ENCODE measurements at regions not wholly inside any gene's neighbourhood (a gene's known extent, or its start where the extent isn't known, plus 50 kb on each side); places are given as distances from the start of the nearest gene placed in this dataset.

- no TSS peak for BruUV-seq (replicated peaks)
- peaks cover 24% of the 10 kb centered on the region; the same call in 1 of the 2 replicates for H3K27me3 ChIP-seq (ENCODE audit: insufficient read depth, low read depth)
- DNase-seq: no peak
- no peaks in the 10 kb centered on the region for H3F3A ChIP-seq (ENCODE audit: insufficient read depth, low read depth)
- H3K4me2 ChIP-seq: no peak overlapping the region
- H3K4me1 ChIP-seq (replicated peaks; ENCODE audit: insufficient read depth): no peaks in the 10 kb centered on the region
- no peaks in the 10 kb centered on the region for H3K36me3 ChIP-seq (ENCODE audit: low read depth)
- H3K9me2 ChIP-seq (ENCODE audit: insufficient read depth): no peaks in the 10 kb centered on the region
- no peaks in the 10 kb centered on the region for H3K79me2 ChIP-seq (ENCODE audit: low read depth)
- CTCF ChIA-PET: interaction anchor here (0.8 kb wide), 1 partner anchor 27 kb away, joined by 5 read pairs; no protein-coding TSS in a partner anchor
- no peaks in the 10 kb centered on the region for H3K9me3 ChIP-seq (ENCODE audit: insufficient read depth, low read depth)
- no peak overlapping the region for H3K27ac ChIP-seq
- H2AFZ ChIP-seq: no peak overlapping the region
- H4K20me1 ChIP-seq (ENCODE audit: insufficient read depth): no peaks in the 10 kb centered on the region
- TF ChIP-seq CTCF (conservative IDR thresholded peaks at IDR 0.05) (no peak), EZH2 (IDR thresholded peaks at IDR 0.05; ENCODE audit: low read depth) (no peak)
- POLR2A ChIA-PET (ENCODE audit: unreplicated experiment): no interaction called here
- H3K4me3 ChIP-seq: no peak overlapping the region
- intact Hi-C loops (cut with micrococcal nuclease; ENCODE audit: unreplicated experiment): loop anchor here (10.0 kb wide), 2 partner anchors 509 to 649 kb away; no protein-coding TSS in a partner anchor
Observed at GRCh38 chr3:39665441-39665840, 144.0 kb upstream of the MYRIP start.

GRCh38 chr3:39668420-39668819 lies 141.0 kb upstream of the MYRIP start:
- no peak overlapping the region for H3K27ac ChIP-seq
- TF ChIP-seq CTCF (conservative IDR thresholded peaks at IDR 0.05): peak; percentile 66
- TF ChIP-seq EZH2 (IDR thresholded peaks at IDR 0.05; ENCODE audit: low read depth): no peak
- H3K36me3 ChIP-seq (ENCODE audit: low read depth): no peaks in the 10 kb centered on the region
- CTCF ChIA-PET: no interaction called here
- intact Hi-C loops (cut with micrococcal nuclease; ENCODE audit: unreplicated experiment): loop anchor here (10.0 kb wide), 2 partner anchors 506 to 646 kb away; no protein-coding TSS in a partner anchor
- no peak for DNase-seq
- H2AFZ ChIP-seq: no peak overlapping the region
- H3K4me3 ChIP-seq: no peak overlapping the region
- no TSS peak for BruUV-seq (replicated peaks)
- H3K4me2 ChIP-seq: no peak overlapping the region
- H3F3A ChIP-seq (ENCODE audit: insufficient read depth, low read depth): no peaks in the 10 kb centered on the region
- no peaks in the 10 kb centered on the region for H3K9me2 ChIP-seq (ENCODE audit: insufficient read depth)
- POLR2A ChIA-PET (ENCODE audit: unreplicated experiment): no interaction called here
- no peaks in the 10 kb centered on the region for H4K20me1 ChIP-seq (ENCODE audit: insufficient read depth)
- H3K27me3 ChIP-seq (ENCODE audit: insufficient read depth, low read depth): peaks cover 24% of the 10 kb centered on the region; the same call in 1 of the 2 replicates
- H3K4me1 ChIP-seq (replicated peaks; ENCODE audit: insufficient read depth): no peaks in the 10 kb centered on the region
- no peaks in the 10 kb centered on the region for H3K79me2 ChIP-seq (ENCODE audit: low read depth)
- no peaks in the 10 kb centered on the region for H3K9me3 ChIP-seq (ENCODE audit: insufficient read depth, low read depth)

GRCh38 chr3:39671116-39671515 lies 138.3 kb upstream of the MYRIP start:
- no peak overlapping the region for H3K27ac ChIP-seq
- H3K9me3 ChIP-seq (ENCODE audit: insufficient read depth, low read depth): no peaks in the 10 kb centered on the region
- H3K4me1 ChIP-seq (replicated peaks; ENCODE audit: insufficient read depth): no peaks in the 10 kb centered on the region
- TF ChIP-seq EZH2 (IDR thresholded peaks at IDR 0.05; ENCODE audit: low read depth): no peak
- TF ChIP-seq CTCF (conservative IDR thresholded peaks at IDR 0.05): no peak
- peaks cover 5% of the 10 kb centered on the region; the same call in 1 of the 2 replicates for H3K27me3 ChIP-seq (ENCODE audit: insufficient read depth, low read depth)
- DNase-seq: no peak
- H4K20me1 ChIP-seq (ENCODE audit: insufficient read depth): no peaks in the 10 kb centered on the region
- no TSS peak for BruUV-seq (replicated peaks)
- no peak overlapping the region for H3K4me2 ChIP-seq
- no peaks in the 10 kb centered on the region for H3K9me2 ChIP-seq (ENCODE audit: insufficient read depth)
- no peaks in the 10 kb centered on the region for H3F3A ChIP-seq (ENCODE audit: insufficient read depth, low read depth)
- CTCF ChIA-PET: no interaction called here
- H3K79me2 ChIP-seq (ENCODE audit: low read depth): no peaks in the 10 kb centered on the region
- no peaks in the 10 kb centered on the region for H3K36me3 ChIP-seq (ENCODE audit: low read depth)
- POLR2A ChIA-PET (ENCODE audit: unreplicated experiment): no interaction called here
- H3K4me3 ChIP-seq: no peak overlapping the region
- H2AFZ ChIP-seq: no peak overlapping the region
- intact Hi-C loops (cut with micrococcal nuclease; ENCODE audit: unreplicated experiment): no loop called here
